ENCODE measurements at regions not wholly inside any gene's neighbourhood (a gene's known extent, or its start where the extent isn't known, plus 50 kb on each side); places are given as distances from the start of the nearest gene placed in this dataset.

GRCh38 chr16:79816081-79816497 is 215.6 kb upstream of the MAF start:
- Histone ChIP-seq H3K36me3 (replicated peaks in 1 of 2) (no peaks in the 10 kb centered on the region), H3K4me1 (replicated peaks in 1 of 2) (no peaks in the 10 kb centered on the region), H3K27ac (no peak overlapping the region), H3K4me3 (no peak overlapping the region), H3K27me3 (no peaks in the 10 kb centered on the region), H3K9me3 (replicated peaks in 1 of 3) (no peaks in the 10 kb centered on the region)
- TF ChIP-seq, protein P1, sequence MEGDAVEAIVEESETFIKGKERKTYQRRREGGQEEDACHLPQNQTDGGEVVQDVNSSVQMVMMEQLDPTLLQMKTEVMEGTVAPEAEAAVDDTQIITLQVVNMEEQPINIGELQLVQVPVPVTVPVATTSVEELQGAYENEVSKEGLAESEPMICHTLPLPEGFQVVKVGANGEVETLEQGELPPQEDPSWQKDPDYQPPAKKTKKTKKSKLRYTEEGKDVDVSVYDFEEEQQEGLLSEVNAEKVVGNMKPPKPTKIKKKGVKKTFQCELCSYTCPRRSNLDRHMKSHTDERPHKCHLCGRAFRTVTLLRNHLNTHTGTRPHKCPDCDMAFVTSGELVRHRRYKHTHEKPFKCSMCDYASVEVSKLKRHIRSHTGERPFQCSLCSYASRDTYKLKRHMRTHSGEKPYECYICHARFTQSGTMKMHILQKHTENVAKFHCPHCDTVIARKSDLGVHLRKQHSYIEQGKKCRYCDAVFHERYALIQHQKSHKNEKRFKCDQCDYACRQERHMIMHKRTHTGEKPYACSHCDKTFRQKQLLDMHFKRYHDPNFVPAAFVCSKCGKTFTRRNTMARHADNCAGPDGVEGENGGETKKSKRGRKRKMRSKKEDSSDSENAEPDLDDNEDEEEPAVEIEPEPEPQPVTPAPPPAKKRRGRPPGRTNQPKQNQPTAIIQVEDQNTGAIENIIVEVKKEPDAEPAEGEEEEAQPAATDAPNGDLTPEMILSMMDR (IDR thresholded peaks at IDR 0.05), result no peak
- TF ChIP-seq POLR2A (IDR thresholded peaks at IDR 0.05), result no peak
- intact Hi-C loops (cut with DNase I), result no loop called here
- no peak for DNase-seq
- WGBS, 4 donors, result 43 to 69% (median 64%) methylated on average over 4 of the region's 4 CpGs

GRCh38 chr16:79815049-79815448 is 214.5 kb upstream of the MAF start:
- intact Hi-C loops (cut with DNase I), result no loop called here
- TF ChIP-seq, protein P1 (IDR thresholded peaks at IDR 0.05), result no peak
- no peaks in the 10 kb centered on the region for H3K9me3 ChIP-seq (replicated peaks in 1 of 3)
- DNase-seq, result no peak
- H3K4me3 ChIP-seq, result no peak overlapping the region
- no peaks in the 10 kb centered on the region for H3K27me3 ChIP-seq
- H3K4me1 ChIP-seq (replicated peaks in 1 of 2), result no peaks in the 10 kb centered on the region
- H3K27ac ChIP-seq, result no peak overlapping the region
- H3K36me3 ChIP-seq (replicated peaks in 1 of 2), result no peaks in the 10 kb centered on the region
- WGBS, 4 donors, result 61 to 78% (median 70%) methylated on average over 2 of the region's 2 CpGs

- intact Hi-C loops (cut with DNase I), result no loop called here
- H3K36me3 ChIP-seq (replicated peaks in 1 of 2), result no peaks in the 10 kb centered on the region
- H3K4me1 ChIP-seq (replicated peaks in 1 of 2), result no peaks in the 10 kb centered on the region
- H3K27ac ChIP-seq, result no peak overlapping the region
- H3K27me3 ChIP-seq, result no peaks in the 10 kb centered on the region
- no peak for DNase-seq
- H3K9me3 ChIP-seq (replicated peaks in 1 of 3), result no peaks in the 10 kb centered on the region
- no peak for TF ChIP-seq POLR2A (IDR thresholded peaks at IDR 0.05)
- TF ChIP-seq, protein P1 (IDR thresholded peaks at IDR 0.05), result no peak
- H3K4me3 ChIP-seq, result no peak overlapping the region
- 64 to 77% (median 74%) methylated on average over 2 of the region's 2 CpGs for WGBS, 4 donors
Observed at GRCh38 chr16:79814124-79814523, 213.6 kb upstream of the MAF start.

DNA sequence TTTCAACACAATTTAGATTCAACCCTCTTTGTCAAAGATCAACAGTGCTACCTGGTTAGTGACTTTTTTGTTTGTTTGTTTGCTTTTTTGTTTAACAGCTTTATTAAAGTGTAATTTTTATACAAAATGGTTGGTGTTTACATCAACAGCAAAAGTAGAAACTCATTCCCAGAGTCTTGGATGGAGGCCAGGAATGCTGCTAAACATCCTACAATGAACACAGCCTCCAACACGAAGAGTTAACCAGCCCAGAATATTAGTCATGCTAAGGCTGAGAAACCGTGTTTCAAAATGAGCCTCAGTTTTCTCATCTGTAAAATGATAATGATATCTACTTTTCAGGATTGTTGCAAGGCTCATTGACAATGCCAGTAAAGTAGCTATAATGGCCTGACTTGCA is 211.0 kb upstream of the MAF start:
- no peak overlapping the region for H3K4me3 ChIP-seq
- no peak overlapping the region for H3K27ac ChIP-seq
- no peaks in the 10 kb centered on the region for H3K36me3 ChIP-seq (replicated peaks in 1 of 2)
- TF ChIP-seq, protein P1 (IDR thresholded peaks at IDR 0.05), result no peak
- no peak for TF ChIP-seq POLR2A (IDR thresholded peaks at IDR 0.05)
- WGBS, 4 donors, result 42 to 58% (median 51%) methylated on average over 2 of the region's 2 CpGs
- H3K4me1 ChIP-seq (replicated peaks in 1 of 2), result no peaks in the 10 kb centered on the region
- intact Hi-C loops (cut with DNase I), result no loop called here
- no peaks in the 10 kb centered on the region for H3K27me3 ChIP-seq
- no peaks in the 10 kb centered on the region for H3K9me3 ChIP-seq (replicated peaks in 1 of 3)
- DNase-seq, result no peak
